Stomach (tissue), 4 donors: ENCODE measurements at regions not wholly inside any gene's neighbourhood (a gene's known extent, or its start where the extent isn't known, plus 50 kb on each side); places are given as distances from the start of the nearest gene placed in this dataset.

Source experiments
- CTCF ChIP-seq, 7 experiments: fragments of 450-650 bp in 4 of 7; fragments of 200-600 bp in 3 of 7; sonication (generic) in 3 of 7; IDR thresholded peaks; one replicate each; pipeline ENCODE4 v1.5.1; 2016 to 2019; ENCODE audit warnings: antibody characterized with exemption in 7 of 7, control low read depth in 2 of 7, mild to moderate bottlenecking in 1 of 7
- EP300 ChIP-seq: sonication (generic); formaldehyde crosslinking; IDR thresholded peaks from one replicate; pipeline ENCODE4 v1.6.1; 2017; ENCODE audit warnings: antibody characterized with exemption

- TF ChIP-seq CTCF (IDR thresholded peaks at IDR 0.05) = no peak
- no peak for TF ChIP-seq EP300
Measured at GRCh38 chr3:153722157-153722556, 399.0 kb upstream of the ARHGEF26 start.
